M059J (cell line): ENCODE measurements at regions not wholly inside any gene's neighbourhood (a gene's known extent, or its start where the extent isn't known, plus 50 kb on each side); places are given as distances from the start of the nearest gene placed in this dataset.
A peak's percentile ranks its signal among the peaks of the same experiment; 100 is the strongest.

Experiments used
- DNase-seq: peaks from one replicate; pipeline ENCODE4 v3.0.0-alpha.2; 2012; ENCODE audit warnings: low read depth

GRCh38 chr7:25777969-25778708 is 373.9 kb upstream of the NFE2L3 start:
- DNase-seq = no peak

GRCh38 chr7:25779002-25779546 is 372.9 kb upstream of the NFE2L3 start:
- DNase-seq = no peak

- no peak for DNase-seq
These were observed 371.1 kb upstream of the NFE2L3 start for GRCh38 chr7:25780904-25781303.

- no peak for DNase-seq
These were observed 370.3 kb upstream of the NFE2L3 start for GRCh38 chr7:25781704-25782103.

GRCh38 chr7:25786936-25787335 is 365.1 kb upstream of the NFE2L3 start:
- no peak for DNase-seq

- no peak for DNase-seq
These were observed 364.7 kb upstream of the NFE2L3 start for GRCh38 chr7:25787336-25787735.

GRCh38 chr7:25788371-25788770 is 363.6 kb upstream of the NFE2L3 start:
- no peak for DNase-seq

- DNase-seq = no peak
These were observed 362.9 kb upstream of the NFE2L3 start for GRCh38 chr7:25788961-25789620.

GRCh38 chr7:25789701-25790640 is 362.0 kb upstream of the NFE2L3 start:
- no peak for DNase-seq

GRCh38 chr7:25790963-25791362 is 361.0 kb upstream of the NFE2L3 start:
- no peak for DNase-seq

GRCh38 chr7:25792586-25792985 is 359.4 kb upstream of the NFE2L3 start:
- DNase-seq = no peak

- peak; percentile 75 for DNase-seq
These were observed 356.2 kb upstream of the NFE2L3 start for GRCh38 chr7:25795824-25796235.

- no peak for DNase-seq
These were observed 353.7 kb upstream of the NFE2L3 start for GRCh38 chr7:25798344-25798743.

GRCh38 chr7:25801214-25801613 is 350.8 kb upstream of the NFE2L3 start:
- DNase-seq = no peak

- DNase-seq = no peak
These were observed 349.9 kb upstream of the NFE2L3 start for GRCh38 chr7:25802057-25802456.

GRCh38 chr7:25802473-25802872 is 349.5 kb upstream of the NFE2L3 start:
- no peak for DNase-seq

GRCh38 chr7:25803117-25803887 is 348.7 kb upstream of the NFE2L3 start:
- no peak for DNase-seq

- DNase-seq = peak; percentile 61
These were observed 347.8 kb upstream of the NFE2L3 start for GRCh38 chr7:25804154-25804553.

- peak; percentile 87 for DNase-seq
These were observed 346.8 kb upstream of the NFE2L3 start for GRCh38 chr7:25805027-25805687.

GRCh38 chr7:25807086-25807611 is 344.8 kb upstream of the NFE2L3 start:
- no peak for DNase-seq
